GM13976 (cell line): ENCODE measurements at regions not wholly inside any gene's neighbourhood (a gene's known extent, or its start where the extent isn't known, plus 50 kb on each side); places are given as distances from the start of the nearest gene placed in this dataset.

ENCODE experiments used
- DNase-seq: peaks from one replicate; pipeline ENCODE4 v3.0.0; 2012; ENCODE audit warnings: low spot score
- CTCF ChIP-seq: IDR thresholded peaks from 2 replicates; pipeline ENCODE4 v1.5.1; 2012; ENCODE audit warnings: borderline replicate concordance, mild to moderate bottlenecking; ENCODE audit not compliant: insufficient read depth; ENCODE audit errors: extremely low read depth, missing control alignments, control extremely low read depth
- in situ Hi-C: fragments of 300-500 bp; cut with MboI; formaldehyde crosslinking; loops from one replicate; pipeline ENCODE4 v1.12.0; 2022; ENCODE audit warnings: low sequenced_read_pairs, mixed read lengths, inconsistent platforms; ENCODE audit not compliant: unreplicated experiment

GRCh38 chr13:82729401-82729800, 1152.9 kb downstream of the SLITRK1 start:
- no peak for TF ChIP-seq CTCF
- in situ Hi-C loops, result no loop called here
- DNase-seq, result no peak

GRCh38 chr13:82720986-82721385, 1161.3 kb downstream of the SLITRK1 start:
- no peak for TF ChIP-seq CTCF
- DNase-seq, result no peak
- in situ Hi-C loops, result no loop called here

GRCh38 chr13:82719987-82720386, 1162.3 kb downstream of the SLITRK1 start:
- no peak for TF ChIP-seq CTCF
- in situ Hi-C loops, result no loop called here
- DNase-seq, result no peak

GRCh38 chr13:82717249-82717648, 1165.0 kb downstream of the SLITRK1 start:
- no peak for TF ChIP-seq CTCF
- in situ Hi-C loops, result no loop called here
- DNase-seq, result no peak

GRCh38 chr13:82713687-82714405, 1168.4 kb downstream of the SLITRK1 start:
- no peak for TF ChIP-seq CTCF
- in situ Hi-C loops, result no loop called here
- no peak for DNase-seq

GRCh38 chr13:82702513-82702912, 1179.8 kb downstream of the SLITRK1 start:
- TF ChIP-seq CTCF, result no peak
- DNase-seq, result no peak

More at GRCh38 chr13:82702513-82702912, 1179.8 kb downstream of the SLITRK1 start:
- in situ Hi-C loops, result no loop called here
